Ovary (tissue), 7 donors: ENCODE measurements at regions not wholly inside any gene's neighbourhood (a gene's known extent, or its start where the extent isn't known, plus 50 kb on each side); places are given as distances from the start of the nearest gene placed in this dataset.

ENCODE experiments used
- DNase-seq, 5 donors: peaks; one replicate each; pipeline ENCODE4 v3.0.0-alpha.2; 2019 to 2020
- H3K27ac ChIP-seq, 2 donors: fragments of 200-600 bp; one replicate each; pipeline versions ENCODE4 v1.5.1 to v1.8.0; 2019 to 2022
- H3K27me3 ChIP-seq: fragments of 200-600 bp; one replicate; pipeline ENCODE4 v1.8.0; 2022
- H3K36me3 ChIP-seq: fragments of 200-600 bp; sonication (generic); one replicate; pipeline ENCODE4 v1.5.1; 2019
- H3K4me1 ChIP-seq: one replicate; pipeline ENCODE4 v1.8.1; 2013; ENCODE audit warnings: mild to moderate bottlenecking, moderate library complexity; ENCODE audit not compliant: insufficient read depth
- H3K4me3 ChIP-seq: fragments of 200-600 bp; sonication (generic); one replicate; pipeline ENCODE4 v1.5.1; 2017
- H3K9me3 ChIP-seq, 2 donors: fragments of 200-600 bp in 1 of 2; sonication (generic) in 1 of 2; one replicate each; pipeline versions ENCODE4 v1.5.1 to v1.8.1; 2013 to 2019; ENCODE audit warnings: mild to moderate bottlenecking in 1 of 2, moderate library complexity in 1 of 2
- EP300 ChIP-seq: sonication (generic); formaldehyde crosslinking; IDR thresholded peaks from one replicate; pipeline ENCODE4 v1.6.1; 2017; ENCODE audit warnings: antibody characterized with exemption
- POLR2A ChIP-seq: fragments of 450-650 bp; IDR thresholded peaks from one replicate; pipeline ENCODE4 v1.6.1; 2017; ENCODE audit warnings: antibody characterized with exemption, mild to moderate bottlenecking, moderate library complexity
- WGBS, 3 donors: extraction: QIAGEN DNeasy Blood & Tissue Kit in 1 of 3; methylation state at CpG; one replicate each; pipeline versions ENCODE4 v1.1.5 to v1.1.7; 2013 to 2017; 5-methylcytosine and 5-hydroxymethylcytosine counted together
- intact Hi-C, 4 donors: fragments of 100-400 bp; cut with DNase I; formaldehyde crosslinking; loops; one replicate each; pipeline versions ENCODE4 v1.11.0 to v1.15.1; 2022 to 2023
- TF ChIP-seq, protein P1 (sequence below), 3 donors: fragments of 450-650 bp in 2 of 3; fragments of 200-600 bp in 1 of 3; IDR thresholded peaks; one replicate each; pipeline versions ENCODE4 v1.5.1 to v1.8.0; 2016 to 2022; ENCODE audit warnings: antibody characterized with exemption in 3 of 3, mild to moderate bottlenecking in 1 of 3
- donor health status: DM: no; HTN: no; CAD: no; lungs with moderate emphysema.
- donor health status: DM: no; HTN: no; CAD: no.
- donor health status: Bipolar disorder and iron deficiency.
- donor health status: DM: no; HTN: no; CAD: no.
- donor health status: DM: yes; HTN: yes; CAD: no.

- no peak for TF ChIP-seq POLR2A
- TF ChIP-seq, protein P1, sequence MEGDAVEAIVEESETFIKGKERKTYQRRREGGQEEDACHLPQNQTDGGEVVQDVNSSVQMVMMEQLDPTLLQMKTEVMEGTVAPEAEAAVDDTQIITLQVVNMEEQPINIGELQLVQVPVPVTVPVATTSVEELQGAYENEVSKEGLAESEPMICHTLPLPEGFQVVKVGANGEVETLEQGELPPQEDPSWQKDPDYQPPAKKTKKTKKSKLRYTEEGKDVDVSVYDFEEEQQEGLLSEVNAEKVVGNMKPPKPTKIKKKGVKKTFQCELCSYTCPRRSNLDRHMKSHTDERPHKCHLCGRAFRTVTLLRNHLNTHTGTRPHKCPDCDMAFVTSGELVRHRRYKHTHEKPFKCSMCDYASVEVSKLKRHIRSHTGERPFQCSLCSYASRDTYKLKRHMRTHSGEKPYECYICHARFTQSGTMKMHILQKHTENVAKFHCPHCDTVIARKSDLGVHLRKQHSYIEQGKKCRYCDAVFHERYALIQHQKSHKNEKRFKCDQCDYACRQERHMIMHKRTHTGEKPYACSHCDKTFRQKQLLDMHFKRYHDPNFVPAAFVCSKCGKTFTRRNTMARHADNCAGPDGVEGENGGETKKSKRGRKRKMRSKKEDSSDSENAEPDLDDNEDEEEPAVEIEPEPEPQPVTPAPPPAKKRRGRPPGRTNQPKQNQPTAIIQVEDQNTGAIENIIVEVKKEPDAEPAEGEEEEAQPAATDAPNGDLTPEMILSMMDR (IDR thresholded peaks at IDR 0.05), result no peak
- TF ChIP-seq EP300, result no peak
- intact Hi-C loops, result no loop called here
- H3K9me3 ChIP-seq, result no peaks in the 10 kb centered on the region
- WGBS, 3 donors, result 60 to 71% (median 61%) methylated on average over 2 of the region's 2 CpGs
- H3K27me3 ChIP-seq, result no peaks in the 10 kb centered on the region
- H3K4me1 ChIP-seq, result no peaks in the 10 kb centered on the region
- DNase-seq, result no peak
- no peaks in the 10 kb centered on the region for H3K36me3 ChIP-seq
- no peak overlapping the region for H3K27ac ChIP-seq
- no peak overlapping the region for H3K4me3 ChIP-seq
Observed at GRCh38 chr9:105887679-105888078, 193.3 kb downstream of the TMEM38B start.

DNA sequence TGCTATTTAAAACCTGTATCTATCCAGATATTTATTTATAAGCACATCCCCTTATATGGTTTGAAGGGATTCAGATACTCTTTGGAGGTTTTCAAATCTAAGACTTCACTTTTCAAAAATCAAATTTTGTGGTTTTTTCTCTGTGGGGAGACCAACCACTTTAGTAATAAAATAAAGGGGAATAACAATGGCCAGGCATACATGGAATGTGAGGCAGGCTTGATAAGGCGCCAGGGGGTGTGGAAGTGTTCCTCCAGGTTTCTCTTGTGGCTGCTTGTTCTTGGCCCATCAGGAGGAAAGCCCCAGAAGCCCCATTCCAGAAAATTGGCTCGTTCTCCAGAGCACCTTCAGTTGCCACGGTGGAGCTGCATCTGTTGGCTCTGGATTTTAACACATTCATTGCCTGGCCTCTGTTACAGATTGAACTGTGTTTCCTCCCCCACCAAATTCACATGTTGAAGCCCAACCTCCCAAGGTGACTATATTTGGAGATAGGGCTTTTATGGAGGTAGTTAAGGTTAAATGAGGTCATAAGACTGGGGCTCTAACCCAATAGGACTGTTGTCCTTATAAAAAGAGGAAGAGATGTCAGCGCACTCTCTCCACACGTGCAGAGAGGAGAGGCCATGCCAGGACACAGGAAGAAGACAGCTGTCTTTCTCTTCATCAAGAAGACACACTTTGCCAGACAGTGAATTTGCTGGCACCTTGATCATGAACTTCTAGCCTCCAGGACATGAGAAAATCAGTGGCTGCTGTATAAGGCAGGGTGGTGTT is 195.9 kb downstream of the TMEM38B start:
- H3K27me3 ChIP-seq, result no peaks in the 10 kb centered on the region
- 42 to 46% (median 45%) methylated on average over 5 of the region's 5 CpGs for WGBS, 3 donors
- no peaks in the 10 kb centered on the region for H3K36me3 ChIP-seq
- no peak for DNase-seq
- no peak overlapping the region for H3K27ac ChIP-seq
- TF ChIP-seq EP300 (no peak), POLR2A (no peak)
- TF ChIP-seq, protein P1 (IDR thresholded peaks at IDR 0.05), result no peak
- no peak overlapping the region for H3K4me3 ChIP-seq
- no peaks in the 10 kb centered on the region for H3K9me3 ChIP-seq
- intact Hi-C loops, result no loop called here
- no peaks in the 10 kb centered on the region for H3K4me1 ChIP-seq

GRCh38 chr9:105900123-105900522 is 205.8 kb downstream of the TMEM38B start:
- TF ChIP-seq, protein P1 (IDR thresholded peaks at IDR 0.05), result no peak
- TF ChIP-seq POLR2A, result no peak
- TF ChIP-seq EP300, result no peak
- WGBS, 3 donors, result 59 to 66% (median 62%) methylated on average over 5 of the region's 5 CpGs
- Histone ChIP-seq H3K4me1 (no peaks in the 10 kb centered on the region), H3K27me3 (no peaks in the 10 kb centered on the region), H3K9me3 (no peaks in the 10 kb centered on the region), H3K27ac (no peak overlapping the region), H3K4me3 (no peak overlapping the region), H3K36me3 (no peaks in the 10 kb centered on the region)
- intact Hi-C loops, result no loop called here
- no peak for DNase-seq

DNA sequence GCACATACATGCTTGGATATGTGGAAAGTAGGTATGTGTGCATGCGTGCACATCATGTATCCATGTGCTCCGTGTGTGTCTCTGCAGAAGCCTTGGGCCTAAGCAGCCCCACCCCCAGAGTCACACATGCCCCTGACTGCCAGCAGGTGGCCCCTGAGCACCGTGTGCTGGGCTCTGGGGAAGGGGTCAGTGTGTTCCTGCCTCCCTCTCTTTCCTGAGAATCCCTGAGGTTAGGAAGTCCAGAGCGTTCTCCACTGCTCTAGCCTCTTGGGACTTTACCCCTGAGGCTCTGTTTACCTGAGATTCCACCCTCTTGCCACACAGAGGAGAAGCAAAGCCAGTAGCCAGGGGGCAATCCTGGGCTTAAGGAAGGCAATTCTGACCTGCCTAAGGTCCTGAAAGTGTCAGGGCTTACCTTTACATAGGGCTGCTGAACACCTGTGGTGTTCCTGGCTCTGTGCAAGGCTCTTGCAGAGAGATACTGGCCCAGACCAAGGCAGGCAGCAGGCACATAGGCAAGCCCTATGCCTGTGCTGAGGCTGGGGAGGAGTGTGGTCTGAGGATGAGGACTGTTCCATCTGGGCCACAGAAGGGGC is 207.3 kb downstream of the TMEM38B start:
- Histone ChIP-seq H3K27ac (no peak overlapping the region), H3K9me3 (no peaks in the 10 kb centered on the region), H3K36me3 (no peaks in the 10 kb centered on the region), H3K4me3 (no peak overlapping the region), H3K27me3 (no peaks in the 10 kb centered on the region), H3K4me1 (no peaks in the 10 kb centered on the region)
- WGBS, 3 donors, result 11 to 24% (median 15%) methylated on average over 4 of the region's 4 CpGs
- intact Hi-C loops, result no loop called here
- TF ChIP-seq, protein P1 (IDR thresholded peaks at IDR 0.05), result peak in 1 of 3 donors; percentile 19
- no peak for TF ChIP-seq POLR2A
- TF ChIP-seq EP300, result no peak
- peak in 2 of 5 donors; percentile 25 to 47 for DNase-seq
